HEK293T (cell line): ENCODE measurements at regions not wholly inside any gene's neighbourhood (a gene's known extent, or its start where the extent isn't known, plus 50 kb on each side); places are given as distances from the start of the nearest gene placed in this dataset.

ENCODE experiments used
- FOXA1 ChIP-seq: fragments of 450-650 bp; IDR thresholded peaks from 2 replicates; pipeline ENCODE4 v1.6.1; 2016; ENCODE audit warnings: mild to moderate bottlenecking
- FOXK2 ChIP-seq: fragments of 450-650 bp; IDR thresholded peaks from 2 replicates; pipeline ENCODE4 v1.6.1; 2016; ENCODE audit warnings: mild to moderate bottlenecking
- FOXM1 ChIP-seq: fragments of 450-650 bp; IDR thresholded peaks from 2 replicates; pipeline ENCODE4 v1.6.1; 2017; ENCODE audit warnings: mild to moderate bottlenecking, borderline replicate concordance
- HDGF ChIP-seq: fragments of 450-650 bp; IDR thresholded peaks from 2 replicates; pipeline ENCODE4 v1.6.1; 2017; ENCODE audit warnings: antibody characterized with exemption, borderline replicate concordance
- LEF1 ChIP-seq: fragments of 450-650 bp; IDR thresholded peaks from 2 replicates; pipeline ENCODE4 v1.6.1; 2017; ENCODE audit warnings: mild to moderate bottlenecking, borderline replicate concordance
- NFRKB ChIP-seq: fragments of 450-650 bp; IDR thresholded peaks from 2 replicates; pipeline ENCODE4 v1.6.1; 2016; ENCODE audit warnings: mild to moderate bottlenecking, moderate library complexity
- SUZ12 ChIP-seq: fragments of 450-650 bp; IDR thresholded peaks from 2 replicates; pipeline ENCODE4 v1.6.1; 2016; ENCODE audit warnings: mild to moderate bottlenecking
- ZNF384 ChIP-seq: fragments of 450-650 bp; IDR thresholded peaks from 2 replicates; pipeline ENCODE4 v1.6.1; 2016

DNA sequence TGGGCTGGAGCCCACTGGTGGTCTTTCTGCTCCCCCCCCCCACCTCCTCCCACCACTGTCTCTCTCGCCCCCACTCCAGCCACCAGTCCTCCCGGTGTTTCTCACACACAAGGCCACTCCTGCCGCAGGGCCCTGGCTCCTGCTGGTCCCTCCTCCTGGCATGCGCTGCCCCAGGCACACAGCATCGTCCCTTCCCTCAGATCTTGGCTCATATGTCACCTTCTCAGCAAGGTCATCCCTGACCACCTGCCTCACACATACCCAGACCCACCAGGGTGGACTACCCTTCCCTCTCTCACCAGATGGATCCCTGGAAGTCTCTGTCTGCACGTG is 101.5 kb upstream of the IQSEC1 start:
- TF ChIP-seq NFRKB (no peak), FOXM1 (no peak), LEF1 (no peak), ZNF384 (no peak), SUZ12 (no peak), FOXA1 (no peak), HDGF (no peak), FOXK2 (no peak)
